ENCODE measurements at regions not wholly inside any gene's neighbourhood (a gene's known extent, or its start where the extent isn't known, plus 50 kb on each side); places are given as distances from the start of the nearest gene placed in this dataset.

GRCh38 chr14:76948976-76949375 is 79.5 kb downstream of the IRF2BPL start:
- no peak for DNase-seq (ENCODE audit: low read depth)

GRCh38 chr14:76948213-76948947 is 80.1 kb downstream of the IRF2BPL start:
- DNase-seq (ENCODE audit: low read depth): no peak

- no peak for DNase-seq (ENCODE audit: low read depth)
Measured at GRCh38 chr14:76947838-76948184, 80.7 kb downstream of the IRF2BPL start.

GRCh38 chr14:76947078-76947837 is 81.2 kb downstream of the IRF2BPL start:
- DNase-seq (ENCODE audit: low read depth): peak; percentile 72

- DNase-seq (ENCODE audit: low read depth): no peak
Measured at GRCh38 chr14:76946753-76947077, 81.8 kb downstream of the IRF2BPL start.

DNA sequence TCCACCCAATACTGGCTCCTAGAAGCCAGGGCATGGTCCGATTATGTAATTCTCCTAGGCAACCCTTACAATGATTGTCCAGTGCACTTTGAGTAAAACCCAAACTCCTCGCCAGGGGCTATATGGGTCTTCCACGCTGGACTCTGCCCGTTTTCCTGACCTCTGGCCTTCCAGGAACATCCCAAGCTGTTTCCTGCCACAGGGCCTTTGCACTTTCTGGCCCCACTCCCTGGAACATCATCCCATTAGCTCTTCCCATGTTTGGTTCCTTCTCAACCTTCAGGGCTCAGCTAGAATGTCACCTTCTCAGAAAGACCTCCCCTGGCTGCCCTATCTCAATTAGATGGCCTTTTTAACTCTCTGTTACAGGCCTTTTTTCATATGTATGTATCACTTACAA is 85.4 kb downstream of the IRF2BPL start:
- no peak for DNase-seq (ENCODE audit: low read depth)

DNA sequence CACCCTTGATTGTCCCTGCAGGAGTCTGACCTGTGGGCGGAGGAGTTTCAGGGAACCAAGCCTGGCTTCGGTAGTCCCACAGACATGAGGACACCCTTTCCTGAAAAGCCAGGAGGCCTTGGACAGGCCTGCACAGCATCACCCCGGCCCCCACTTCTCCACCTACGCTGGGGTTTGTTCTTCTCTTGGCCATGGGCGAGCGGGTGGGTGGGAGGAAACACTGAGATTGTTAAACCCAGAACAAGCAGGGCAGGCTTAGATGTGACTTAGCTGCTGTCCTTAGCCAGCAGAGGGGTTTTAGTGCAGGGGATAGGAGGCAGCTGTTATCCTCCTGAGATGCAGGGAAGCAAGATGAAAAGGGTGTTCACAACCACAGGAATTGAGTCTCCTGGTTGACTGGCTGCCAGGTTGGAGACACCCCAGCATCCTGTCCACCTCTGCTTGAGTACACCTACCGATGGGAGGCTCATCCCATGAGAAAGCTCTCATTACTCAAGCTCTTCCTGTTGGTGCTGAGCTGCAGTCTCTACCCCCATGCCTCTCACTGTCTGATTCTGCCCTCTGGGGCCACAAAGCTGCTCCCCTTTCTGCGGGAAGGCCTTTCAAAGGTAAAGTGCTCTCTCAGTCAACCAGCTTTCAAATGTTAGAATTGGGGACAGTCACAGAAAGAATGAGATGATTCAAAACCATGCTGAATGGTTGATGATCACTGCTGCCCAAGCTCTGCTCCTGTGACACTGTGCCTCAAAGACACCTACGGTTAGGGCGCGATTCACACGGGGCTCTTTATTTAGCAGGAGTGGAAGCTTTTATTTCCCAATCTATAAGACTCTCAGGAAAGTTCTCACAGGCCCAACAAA is 86.3 kb downstream of the IRF2BPL start:
- DNase-seq (ENCODE audit: low read depth): no peak

DNA sequence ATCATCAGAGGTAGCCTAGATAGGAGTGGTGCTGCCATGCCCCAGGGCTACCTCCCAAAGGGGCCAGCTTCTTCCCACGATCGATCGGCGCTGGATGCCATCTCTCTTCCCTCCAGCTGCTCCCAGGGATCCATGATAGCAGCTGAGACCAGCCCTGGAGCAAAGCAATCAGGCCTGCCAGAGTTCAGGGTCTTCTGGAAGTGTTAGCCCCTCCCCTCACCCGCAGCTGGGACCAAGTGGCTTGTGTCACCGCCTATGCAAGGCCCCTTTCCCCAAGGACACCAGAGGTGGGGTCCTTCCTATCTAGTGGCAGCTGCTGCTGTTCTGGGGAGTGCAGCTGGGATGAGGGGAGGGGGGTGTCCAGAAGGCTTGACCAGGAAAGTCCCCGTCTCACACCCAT is 87.0 kb downstream of the IRF2BPL start:
- no peak for DNase-seq (ENCODE audit: low read depth)

DNA sequence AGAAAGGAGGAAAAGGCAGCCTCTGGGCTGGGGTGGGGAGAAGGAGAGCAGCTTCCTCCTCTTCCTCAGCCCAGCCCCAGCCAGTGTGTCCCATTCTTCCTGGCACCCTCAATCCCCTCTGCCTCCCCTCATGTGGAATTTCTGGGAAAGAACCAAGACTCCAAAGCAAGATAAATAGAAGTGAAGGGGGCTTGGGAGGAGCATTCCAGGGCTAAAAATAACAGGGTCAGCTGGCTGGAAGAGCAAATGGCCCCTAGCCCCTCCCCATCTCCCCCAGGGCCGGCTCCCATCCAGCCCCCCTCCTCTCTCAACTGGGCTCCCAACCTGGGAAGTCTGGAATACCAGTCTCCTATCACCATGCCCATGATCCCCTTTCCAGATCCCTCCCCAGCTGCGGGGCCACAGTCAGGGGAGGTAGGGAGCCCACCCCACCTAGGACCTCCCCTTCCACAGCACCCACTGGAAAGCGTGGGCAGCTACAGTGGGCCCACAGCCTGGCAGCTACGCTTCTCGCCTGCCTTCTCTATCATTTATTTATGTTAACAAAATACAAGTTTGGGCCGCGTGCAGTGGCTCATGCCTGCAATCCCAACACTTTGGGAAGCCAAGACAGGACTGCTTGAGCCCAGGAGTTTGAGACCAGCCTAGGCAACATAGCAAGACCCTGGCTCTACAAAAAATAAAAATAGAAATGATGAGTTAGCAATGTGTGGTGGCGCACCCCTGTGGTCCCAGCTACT is 88.3 kb downstream of the IRF2BPL start:
- DNase-seq (ENCODE audit: low read depth): no peak

DNA sequence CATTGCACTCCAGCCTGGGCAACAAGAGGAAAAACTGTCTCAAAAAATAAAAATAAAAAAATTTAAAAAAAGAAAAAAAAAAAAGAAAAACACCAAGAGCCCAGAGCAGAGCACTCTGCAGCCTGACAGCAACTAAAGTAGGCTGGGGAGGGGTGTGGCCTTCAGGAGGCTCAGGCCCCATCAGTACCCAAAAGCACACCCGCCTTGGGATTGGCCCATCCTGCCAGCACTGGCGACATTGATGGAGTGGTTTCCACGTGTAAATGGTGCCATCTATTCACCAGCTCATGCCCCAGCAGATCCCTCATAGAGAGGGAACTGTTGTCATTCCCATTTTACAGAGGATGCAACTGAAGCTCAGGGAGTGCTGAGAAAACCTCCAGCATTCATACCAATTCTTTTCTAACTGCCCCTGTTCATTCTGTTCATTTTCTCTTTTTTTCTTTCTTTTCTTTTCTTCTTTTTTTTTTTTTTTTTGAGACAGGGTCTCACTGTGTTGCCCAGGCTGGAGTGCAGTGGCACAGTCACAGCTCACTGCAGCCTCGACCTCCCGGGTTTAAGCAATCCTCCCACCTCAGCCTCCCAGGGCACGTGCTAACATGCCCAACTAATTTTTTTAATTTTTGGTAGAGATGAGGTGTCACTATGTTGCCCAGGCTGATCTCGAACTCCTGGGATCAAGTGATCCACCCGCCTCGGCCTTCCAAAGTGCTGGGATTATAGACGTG is 89.3 kb downstream of the IRF2BPL start:
- DNase-seq (ENCODE audit: low read depth): no peak

DNA sequence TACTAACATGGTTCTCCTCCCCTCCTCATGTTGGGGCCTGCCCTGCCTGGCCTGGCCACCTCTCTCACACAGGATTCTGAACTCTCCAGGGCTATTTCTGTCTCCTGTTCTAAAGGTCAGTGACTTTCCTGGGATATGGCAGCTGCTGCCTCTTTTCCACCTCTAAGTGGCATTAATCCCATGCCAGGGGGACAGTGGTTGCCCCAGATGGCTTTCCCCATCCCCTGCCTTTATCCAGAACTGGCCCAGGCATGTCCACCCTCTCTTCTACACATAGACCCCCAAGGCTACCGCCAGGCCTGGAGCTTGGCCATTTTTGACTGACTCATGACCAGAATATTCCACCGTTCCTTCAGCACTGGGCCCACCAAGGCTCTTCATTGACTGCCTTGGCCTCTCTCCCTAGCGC is 90.4 kb downstream of the IRF2BPL start:
- DNase-seq (ENCODE audit: low read depth): no peak

DNA sequence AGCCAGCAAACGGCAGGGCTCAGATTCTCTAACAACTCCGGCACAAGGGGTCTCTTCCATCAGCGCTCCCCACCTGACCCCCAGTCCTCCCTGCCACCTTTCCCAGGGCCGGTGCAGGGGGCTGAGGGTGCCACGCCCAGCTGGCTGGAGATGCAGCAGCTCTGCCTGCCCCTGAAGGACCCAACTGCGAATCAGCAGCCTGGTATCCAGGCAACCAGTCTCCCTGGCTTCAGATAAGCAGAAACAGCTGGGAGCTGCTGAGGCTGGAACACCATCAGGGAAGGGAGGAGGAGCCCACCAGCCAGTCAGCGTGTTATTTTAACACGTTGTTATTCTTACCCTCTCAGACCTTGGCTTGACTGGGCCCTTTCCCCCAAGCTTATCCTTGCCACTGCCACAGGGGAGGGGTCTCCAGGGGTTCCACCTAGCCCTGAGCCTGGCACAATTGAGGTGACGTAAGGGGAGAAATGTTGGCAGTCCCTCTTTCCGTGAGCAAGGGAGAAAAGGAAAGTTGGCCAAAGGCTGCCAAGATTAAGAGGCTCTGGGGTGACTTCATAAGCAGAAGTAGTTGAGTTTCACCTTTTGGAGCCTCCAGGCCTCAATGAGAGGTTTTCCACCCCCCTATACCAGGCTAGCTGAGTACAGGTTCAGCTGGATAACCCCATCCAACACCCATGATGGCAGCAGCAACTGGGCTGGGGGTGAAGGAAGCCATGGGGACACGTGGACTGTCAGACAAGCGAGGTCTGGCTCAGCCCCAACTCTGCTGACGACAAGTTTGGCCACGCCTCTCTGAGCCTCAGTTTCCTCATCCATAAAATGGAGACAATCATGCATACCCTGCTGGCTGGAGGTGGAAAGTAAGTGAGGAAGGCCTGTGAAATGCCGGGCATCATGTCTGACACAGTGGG is 91.1 kb downstream of the IRF2BPL start:
- peak; percentile 82 for DNase-seq (ENCODE audit: low read depth)

- no peak for DNase-seq (ENCODE audit: low read depth)
Measured at GRCh38 chr14:76936483-76936882, 92.0 kb downstream of the IRF2BPL start.

DNA sequence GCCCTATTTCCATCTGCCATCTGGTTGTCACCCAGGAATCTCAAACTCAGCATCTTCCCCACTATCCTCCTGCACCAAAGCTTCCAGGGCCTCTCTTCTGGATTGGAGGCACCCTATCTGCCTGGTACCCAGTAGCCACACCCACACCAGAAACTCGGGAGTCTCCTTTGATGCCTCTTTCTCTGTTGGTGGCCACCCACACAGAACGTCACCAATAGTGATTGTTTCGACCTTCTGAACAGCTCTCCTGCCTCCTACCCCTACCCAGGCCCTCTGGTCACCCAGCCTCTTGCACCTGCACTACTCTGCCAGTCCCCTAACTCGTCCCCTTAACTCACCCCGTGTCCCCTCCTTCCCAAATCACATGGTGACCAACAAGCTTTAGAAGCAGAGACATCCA is 95.0 kb downstream of the IRF2BPL start:
- no peak for DNase-seq (ENCODE audit: low read depth)

DNA sequence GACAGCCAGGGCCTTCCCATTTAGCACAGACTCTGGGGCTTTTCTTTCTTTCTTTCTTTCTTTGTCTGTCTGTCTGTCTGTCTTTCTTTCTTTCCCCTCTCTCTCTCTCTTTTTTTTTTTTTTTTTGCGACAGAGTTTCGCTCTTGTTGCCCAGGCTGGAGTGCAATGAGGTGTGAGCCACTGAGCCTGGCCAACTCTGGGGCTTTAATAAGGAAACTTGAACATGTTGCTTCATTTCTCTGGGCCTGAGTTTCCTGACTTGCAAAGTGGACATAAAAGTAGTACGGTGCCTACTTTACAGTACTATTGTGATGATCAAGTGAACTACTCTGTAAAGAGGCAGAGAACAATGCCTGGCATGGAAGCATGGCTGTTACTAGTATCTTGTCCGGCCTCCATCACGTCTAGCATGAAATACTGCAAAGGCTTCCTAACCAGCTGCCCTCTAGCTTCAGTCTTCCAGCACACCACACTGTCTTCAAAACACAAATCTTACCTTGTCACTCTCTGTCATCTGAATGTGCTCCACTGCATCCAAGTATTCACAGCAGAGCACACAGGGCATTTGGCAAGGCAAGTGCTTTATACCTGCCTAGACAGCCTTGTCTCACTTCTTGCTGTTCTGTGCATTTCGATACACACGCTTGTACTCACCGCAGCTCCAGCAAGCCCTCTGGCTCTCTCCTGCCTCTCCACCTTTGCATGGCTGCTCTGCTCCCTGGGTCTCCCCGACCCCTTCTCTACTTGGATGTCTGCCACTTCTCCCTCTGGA is 96.7 kb downstream of the IRF2BPL start:
- no peak for DNase-seq (ENCODE audit: low read depth)

DNA sequence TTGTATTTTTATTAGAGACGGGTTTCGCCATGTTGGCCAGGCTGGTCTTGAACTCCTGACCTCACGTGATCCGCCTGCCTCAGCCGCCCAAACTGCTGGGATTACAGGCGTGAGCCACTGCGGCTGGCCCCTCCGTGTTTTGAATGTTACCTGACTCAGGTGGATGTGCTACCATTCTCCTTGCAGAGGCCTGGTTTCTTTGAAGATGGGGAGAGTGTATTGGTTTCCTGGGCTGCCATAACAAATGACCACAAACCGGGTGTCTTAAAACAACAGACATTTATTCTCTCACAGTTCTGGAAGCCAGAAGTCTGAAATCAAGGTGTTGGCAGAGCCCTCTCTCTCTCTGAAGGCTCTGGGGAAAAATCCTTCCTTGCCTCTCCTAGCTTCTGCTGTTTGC is 98.0 kb downstream of the IRF2BPL start:
- no peak for DNase-seq (ENCODE audit: low read depth)

- DNase-seq (ENCODE audit: low read depth): no peak
Measured at GRCh38 chr14:76929927-76930326, 98.6 kb downstream of the IRF2BPL start.

DNA sequence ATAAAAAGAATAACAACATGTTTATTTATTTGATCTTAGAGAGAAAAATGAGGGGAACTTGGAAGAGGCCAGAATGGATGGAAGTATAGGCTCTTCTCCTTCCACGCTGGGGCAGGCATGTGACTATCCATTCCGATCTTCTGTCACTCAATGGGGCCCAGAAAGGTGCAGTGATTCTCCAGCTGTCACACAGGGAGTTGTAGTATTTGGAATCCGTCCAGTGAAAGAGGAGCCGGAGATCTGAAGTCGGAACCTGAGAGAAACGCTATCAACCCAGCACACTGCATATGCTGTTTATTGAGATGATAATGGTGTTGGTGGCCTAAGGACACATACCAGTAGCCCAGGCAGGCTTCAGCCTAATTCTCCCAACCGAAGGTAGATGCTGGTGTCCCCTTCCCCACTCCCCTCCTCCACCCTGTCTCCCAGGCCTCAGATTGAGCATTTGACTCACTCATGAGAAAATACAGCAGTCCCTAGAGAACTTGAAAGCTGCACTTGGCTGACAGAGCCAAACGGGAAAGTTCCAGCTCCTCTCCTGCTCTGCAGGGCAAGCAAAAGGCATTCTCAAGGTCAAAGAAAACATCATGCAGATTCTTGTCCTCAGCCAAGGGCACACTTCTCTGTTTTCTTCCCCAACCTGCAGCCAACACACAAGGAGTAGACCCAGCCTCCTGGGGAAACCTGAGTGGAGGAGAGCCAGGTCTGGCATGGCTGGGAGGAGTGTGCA is 100.4 kb downstream of the IRF2BPL start:
- no peak for DNase-seq (ENCODE audit: low read depth)
